ENCODE measurements at regions not wholly inside any gene's neighbourhood (a gene's known extent, or its start where the extent isn't known, plus 50 kb on each side); places are given as distances from the start of the nearest gene placed in this dataset.

DNA sequence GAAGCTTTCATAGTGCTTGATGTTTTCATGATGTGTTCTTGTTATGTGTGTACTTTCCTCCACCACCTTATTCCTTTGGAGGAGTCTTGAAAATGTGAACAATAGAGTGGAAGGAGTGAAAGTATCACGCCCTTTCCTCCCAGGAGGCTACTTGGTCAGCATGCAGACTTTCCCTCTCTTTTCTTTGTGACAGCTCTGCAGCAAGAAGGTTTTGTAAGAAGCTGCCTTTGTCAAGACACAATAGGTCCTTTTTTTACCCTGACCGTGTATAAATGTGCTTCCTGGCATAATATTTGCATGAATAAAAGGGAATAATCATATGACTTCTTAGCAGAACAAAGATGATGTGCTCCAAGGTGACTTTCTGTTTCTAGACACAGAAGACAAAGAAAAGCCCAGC, 882.6 kb upstream of the SLITRK5 start:
- TF ChIP-seq, protein P1, sequence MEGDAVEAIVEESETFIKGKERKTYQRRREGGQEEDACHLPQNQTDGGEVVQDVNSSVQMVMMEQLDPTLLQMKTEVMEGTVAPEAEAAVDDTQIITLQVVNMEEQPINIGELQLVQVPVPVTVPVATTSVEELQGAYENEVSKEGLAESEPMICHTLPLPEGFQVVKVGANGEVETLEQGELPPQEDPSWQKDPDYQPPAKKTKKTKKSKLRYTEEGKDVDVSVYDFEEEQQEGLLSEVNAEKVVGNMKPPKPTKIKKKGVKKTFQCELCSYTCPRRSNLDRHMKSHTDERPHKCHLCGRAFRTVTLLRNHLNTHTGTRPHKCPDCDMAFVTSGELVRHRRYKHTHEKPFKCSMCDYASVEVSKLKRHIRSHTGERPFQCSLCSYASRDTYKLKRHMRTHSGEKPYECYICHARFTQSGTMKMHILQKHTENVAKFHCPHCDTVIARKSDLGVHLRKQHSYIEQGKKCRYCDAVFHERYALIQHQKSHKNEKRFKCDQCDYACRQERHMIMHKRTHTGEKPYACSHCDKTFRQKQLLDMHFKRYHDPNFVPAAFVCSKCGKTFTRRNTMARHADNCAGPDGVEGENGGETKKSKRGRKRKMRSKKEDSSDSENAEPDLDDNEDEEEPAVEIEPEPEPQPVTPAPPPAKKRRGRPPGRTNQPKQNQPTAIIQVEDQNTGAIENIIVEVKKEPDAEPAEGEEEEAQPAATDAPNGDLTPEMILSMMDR (IDR thresholded peaks at IDR 0.05; ENCODE audit: low read depth, low read length) = no peak
- TF ChIP-seq POLR2A (IDR thresholded peaks at IDR 0.05; ENCODE audit: extremely low read depth, insufficient read length) (no peak), MYC (IDR thresholded peaks at IDR 0.05; ENCODE audit: low read depth, low read length) (no peak)
